Effector memory CD8-positive, alpha-beta T cell (primary cell): ENCODE measurements at regions not wholly inside any gene's neighbourhood (a gene's known extent, or its start where the extent isn't known, plus 50 kb on each side); places are given as distances from the start of the nearest gene placed in this dataset.
"Not testable (repeated sequence)": the region's sequence is repeated elsewhere in the genome, so short reads cannot be mapped to it uniquely, and the experiment has no call there.

Source experiments
- ATAC-seq: fragments of 150-1000 bp; cut with Tn5 transposase; replicated peaks from 2 replicates; pipeline ENCODE4 v1.10.0; 2021; ENCODE audit warnings: mild to moderate bottlenecking, moderate library complexity
- DNase-seq, 3 experiments: peaks; one replicate each; pipeline ENCODE4 v3.0.0; 2021
- H3K27ac Mint-ChIP-seq, 2 donors: one replicate each; pipeline ENCODE4 v1.8.0; 2022; ENCODE audit warnings: mild to moderate bottlenecking in 2 of 2, mixed read lengths in 2 of 2, moderate library complexity in 2 of 2
- H3K27me3 Mint-ChIP-seq, 2 donors: one replicate each; pipeline ENCODE4 v1.8.0; 2022; ENCODE audit warnings: mixed read lengths in 2 of 2
- H3K36me3 Mint-ChIP-seq: one replicate; pipeline ENCODE4 v1.8.0; 2022; ENCODE audit warnings: mild to moderate bottlenecking, moderate library complexity, mixed read lengths; ENCODE audit not compliant: insufficient read depth
- H3K4me1 Mint-ChIP-seq, 2 donors: one replicate each; pipeline ENCODE4 v1.8.0; 2022; ENCODE audit warnings: low read depth in 2 of 2, mixed read lengths in 2 of 2
- H3K4me3 Mint-ChIP-seq, 2 donors: one replicate each; pipeline ENCODE4 v1.8.0; 2022; ENCODE audit warnings: mild to moderate bottlenecking in 2 of 2, mixed read lengths in 2 of 2, moderate library complexity in 2 of 2
- H3K9me3 Mint-ChIP-seq, 2 donors: one replicate each; pipeline ENCODE4 v1.8.0; 2022; ENCODE audit warnings: mixed read lengths in 2 of 2

- Mint-ChIP-seq H3K27ac (peak overlapping the region in 1 of 2 donors; percentile 22), H3K27me3 (no peaks in the 10 kb centered on the region), H3K4me3 (no peak overlapping the region), H3K36me3 (peaks cover 3% of the 10 kb centered on the region), H3K9me3 (no peaks in the 10 kb centered on the region), H3K4me1 (peaks cover 14 to 15% of the 10 kb centered on the region in 2 donors)
- no peak for ATAC-seq
- no peak for DNase-seq
These were observed 127.8 kb downstream of the GOSR1 start for GRCh38 chr17:30605027-30605426.

DNA sequence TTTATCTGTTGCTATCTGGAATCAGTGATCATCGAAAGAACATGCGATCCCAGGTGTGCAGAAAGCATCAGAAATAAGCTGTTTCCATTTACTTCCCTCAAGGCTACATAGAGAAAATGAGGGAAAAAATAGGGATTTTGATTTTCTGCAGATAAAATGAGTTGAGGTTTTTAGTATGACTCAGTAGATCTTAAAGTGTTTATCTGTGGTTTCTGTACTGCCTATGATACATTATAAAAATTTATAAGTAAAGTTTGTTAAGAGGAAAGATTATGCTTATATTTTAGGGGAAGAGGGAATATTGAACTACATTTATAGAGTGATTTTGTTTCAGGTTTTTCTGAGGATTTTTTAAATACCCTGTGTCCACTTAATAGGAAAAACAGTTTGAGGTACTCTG is 125.2 kb downstream of the GOSR1 start:
- H3K36me3 Mint-ChIP-seq, DNase-seq, H3K9me3 Mint-ChIP-seq, H3K27me3 Mint-ChIP-seq, ATAC-seq, H3K27ac Mint-ChIP-seq: not testable (repeated sequence)
- peak overlapping the region; percentile 75 to 76 for H3K4me3 Mint-ChIP-seq
- H3K4me1 Mint-ChIP-seq, result peaks cover 22 to 23% of the 10 kb centered on the region in 2 donors

GRCh38 chr17:30601984-30602383 is 124.8 kb downstream of the GOSR1 start:
- H3K9me3 Mint-ChIP-seq, ATAC-seq, H3K27ac Mint-ChIP-seq, H3K36me3 Mint-ChIP-seq, H3K27me3 Mint-ChIP-seq, DNase-seq: not testable (repeated sequence)
- H3K4me3 Mint-ChIP-seq, result peak overlapping the region; percentile 75 to 76
- H3K4me1 Mint-ChIP-seq, result peaks cover 22 to 23% of the 10 kb centered on the region in 2 donors

GRCh38 chr17:30600830-30601494 is 123.8 kb downstream of the GOSR1 start:
- Mint-ChIP-seq H3K36me3 (no peaks in the 10 kb centered on the region), H3K9me3 (no peaks in the 10 kb centered on the region), H3K4me1 (peaks cover 22 to 23% of the 10 kb centered on the region in 2 donors), H3K27ac (peak overlapping the region; percentile 92), H3K27me3 (no peaks in the 10 kb centered on the region), H3K4me3 (peak overlapping the region; percentile 94 to 96)
- peak; percentile 5 to 20 (median 13) for DNase-seq
- ATAC-seq, result peak; percentile 9

DNA sequence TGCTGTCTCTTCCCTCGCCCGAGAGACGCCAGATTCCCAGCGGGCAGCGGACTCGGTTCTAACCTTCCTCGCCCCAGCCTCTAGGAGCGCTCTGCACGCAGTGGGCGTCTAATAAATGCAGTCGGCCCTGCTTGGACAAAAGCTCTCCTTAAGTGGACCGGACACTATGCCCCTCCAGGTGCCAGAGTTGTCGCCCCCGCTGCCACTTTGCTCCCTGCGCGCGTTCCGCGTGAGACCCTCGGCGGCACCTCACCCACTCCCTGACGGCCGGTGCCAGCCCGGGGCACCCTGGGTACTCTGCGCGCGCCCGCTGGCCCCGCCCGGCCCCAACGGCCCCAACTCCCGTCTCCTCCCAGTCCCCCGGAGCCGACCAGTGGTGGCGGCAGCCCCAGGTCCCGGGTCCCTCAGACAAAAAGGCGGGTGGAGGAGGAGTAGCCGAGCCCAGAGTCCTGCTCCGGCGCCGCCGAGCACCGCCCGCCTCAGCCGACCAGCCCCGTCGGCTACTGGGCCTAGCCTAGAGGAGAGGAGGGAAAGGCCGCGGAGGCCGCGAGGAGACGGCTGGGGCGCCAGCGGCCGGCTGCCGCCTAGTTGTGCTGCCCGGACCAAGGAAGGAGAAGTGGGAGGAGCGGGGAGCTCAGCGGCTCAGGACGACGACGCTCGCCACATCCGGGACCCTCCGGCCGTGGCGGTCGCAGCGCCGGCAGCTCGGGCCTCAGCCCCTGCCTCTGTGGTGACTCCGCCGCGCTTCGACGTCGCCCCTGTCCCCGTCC is 123.0 kb downstream of the GOSR1 start:
- ATAC-seq (peak; percentile 88), DNase-seq (peak; percentile 44 to 62 (median 50))
- Mint-ChIP-seq H3K4me3 (peak overlapping the region; percentile 94 to 96), H3K36me3 (no peaks in the 10 kb centered on the region), H3K27me3 (no peaks in the 10 kb centered on the region), H3K27ac (peak overlapping the region; percentile 92), H3K9me3 (no peaks in the 10 kb centered on the region), H3K4me1 (peaks cover 22% of the 10 kb centered on the region in 2 donors)

DNA sequence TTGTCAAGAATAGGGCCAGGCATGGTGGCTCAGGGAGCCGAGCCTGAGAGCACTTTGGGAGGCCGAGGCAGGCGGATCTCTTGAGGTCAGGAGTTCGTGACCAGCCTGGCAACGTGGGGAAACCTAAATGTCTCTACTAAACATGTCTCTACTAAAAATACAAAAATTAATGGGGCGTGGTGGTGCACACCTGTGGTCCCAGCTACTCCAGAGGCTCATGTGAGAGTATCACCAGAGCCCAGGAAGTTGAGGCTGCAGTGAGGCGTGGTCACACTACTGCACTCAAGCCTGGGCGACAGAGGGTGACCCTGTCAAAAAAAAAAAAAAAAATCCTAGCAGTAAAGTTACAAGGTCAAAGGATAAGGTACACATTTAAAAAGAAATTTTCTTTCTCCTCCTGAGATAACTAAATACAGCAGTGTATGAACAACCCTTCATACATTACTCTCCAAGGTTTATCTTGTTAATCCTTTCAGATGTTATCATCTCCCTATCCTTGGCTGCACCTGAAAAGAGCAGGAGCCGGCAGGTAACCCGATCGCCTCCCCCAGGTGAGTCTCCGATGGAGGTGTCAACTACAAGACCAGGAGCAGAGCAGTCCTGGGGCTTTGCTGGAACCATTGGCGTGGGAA is 122.3 kb downstream of the GOSR1 start:
- ATAC-seq, result no peak
- DNase-seq, result no peak
- Mint-ChIP-seq H3K27ac (peak overlapping the region; percentile 92), H3K4me1 (peaks cover 16 to 17% of the 10 kb centered on the region in 2 donors), H3K36me3 (no peaks in the 10 kb centered on the region), H3K4me3 (peak overlapping the region; percentile 94 to 96), H3K27me3 (no peaks in the 10 kb centered on the region), H3K9me3 (no peaks in the 10 kb centered on the region)

GRCh38 chr17:30597776-30598288 is 120.6 kb downstream of the GOSR1 start:
- H3K27ac Mint-ChIP-seq, result no peak overlapping the region
- no peak overlapping the region for H3K4me3 Mint-ChIP-seq
- no peaks in the 10 kb centered on the region for H3K27me3 Mint-ChIP-seq
- DNase-seq (no peak), ATAC-seq (no peak)
- H3K9me3 Mint-ChIP-seq, result no peaks in the 10 kb centered on the region
- peaks cover 12 to 17% of the 10 kb centered on the region in 2 donors for H3K4me1 Mint-ChIP-seq
- no peaks in the 10 kb centered on the region for H3K36me3 Mint-ChIP-seq

DNA sequence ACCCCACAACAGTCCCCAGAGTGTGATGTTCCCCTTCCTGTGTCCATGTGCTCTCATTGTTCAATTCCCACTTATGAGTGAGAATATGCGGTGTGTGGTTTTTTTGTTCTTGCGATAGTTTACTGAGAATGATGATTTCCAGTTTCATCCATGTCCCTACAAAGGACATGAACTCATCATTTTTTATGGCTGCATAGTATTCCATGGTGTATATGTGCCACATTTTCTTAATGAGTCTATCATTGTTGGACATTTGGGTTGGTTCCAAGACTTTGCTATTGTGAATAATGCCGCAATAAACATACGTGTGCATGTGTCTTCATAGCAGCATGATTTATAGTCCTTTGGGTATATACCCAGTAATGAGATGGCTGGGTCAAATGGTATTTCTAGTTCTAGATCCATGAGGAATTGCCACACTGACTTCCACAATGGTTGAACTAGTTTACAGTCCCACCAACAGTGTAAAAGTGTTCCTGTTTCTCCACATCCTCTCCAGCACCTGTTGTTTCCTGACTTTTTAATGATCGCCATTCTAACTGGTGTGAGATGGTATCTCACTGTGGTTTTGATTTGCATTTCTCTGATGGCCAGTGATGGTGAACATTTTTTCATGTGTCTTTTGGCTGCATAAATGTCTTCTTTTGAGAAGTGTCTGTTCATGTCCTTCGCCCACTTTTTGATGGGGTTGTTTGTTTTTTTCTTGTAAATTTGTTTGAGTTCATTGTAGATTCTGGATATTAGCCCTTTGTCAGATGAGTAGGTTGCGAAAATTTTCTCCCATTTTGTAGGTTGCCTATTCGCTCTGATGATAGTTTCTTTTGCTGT is 120.0 kb downstream of the GOSR1 start:
- not testable (repeated sequence) for DNase-seq, H3K9me3 Mint-ChIP-seq, H3K27me3 Mint-ChIP-seq, H3K36me3 Mint-ChIP-seq, H3K27ac Mint-ChIP-seq, ATAC-seq, H3K4me3 Mint-ChIP-seq
- peaks cover 12 to 17% of the 10 kb centered on the region in 2 donors for H3K4me1 Mint-ChIP-seq

- not testable (repeated sequence) for H3K27ac Mint-ChIP-seq, H3K9me3 Mint-ChIP-seq, H3K36me3 Mint-ChIP-seq, H3K4me3 Mint-ChIP-seq, H3K4me1 Mint-ChIP-seq, H3K27me3 Mint-ChIP-seq, ATAC-seq, DNase-seq
These were observed 117.8 kb downstream of the GOSR1 start for GRCh38 chr17:30594953-30595371.

GRCh38 chr17:30594223-30594952 is 117.2 kb downstream of the GOSR1 start:
- Mint-ChIP-seq H3K4me1 (peaks cover 2 to 3% of the 10 kb centered on the region in 2 donors), H3K27me3 (peaks cover 0 to 3% of the 10 kb centered on the region in 2 donors), H3K36me3 (no peaks in the 10 kb centered on the region), H3K4me3 (no peak overlapping the region), H3K9me3 (no peaks in the 10 kb centered on the region), H3K27ac (no peak overlapping the region)
- DNase-seq (no peak), ATAC-seq (no peak)

- Mint-ChIP-seq H3K4me3 (no peak overlapping the region), H3K27me3 (peaks cover 0 to 10% of the 10 kb centered on the region in 2 donors), H3K9me3 (no peaks in the 10 kb centered on the region), H3K4me1 (no peaks in the 10 kb centered on the region), H3K36me3 (peaks cover 2% of the 10 kb centered on the region), H3K27ac (no peak overlapping the region)
- no peak for DNase-seq
- ATAC-seq, result no peak
These were observed 113.0 kb downstream of the GOSR1 start for GRCh38 chr17:30590081-30590733.

- Mint-ChIP-seq H3K9me3 (no peaks in the 10 kb centered on the region), H3K36me3 (peaks cover 2% of the 10 kb centered on the region), H3K4me3 (no peak overlapping the region), H3K4me1 (no peaks in the 10 kb centered on the region), H3K27me3 (peaks cover 0 to 16% of the 10 kb centered on the region in 2 donors), H3K27ac (no peak overlapping the region)
- ATAC-seq (no peak), DNase-seq (no peak)
These were observed 112.2 kb downstream of the GOSR1 start for GRCh38 chr17:30589431-30589830.
